ENCODE measurements at regions not wholly inside any gene's neighbourhood (a gene's known extent, or its start where the extent isn't known, plus 50 kb on each side); places are given as distances from the start of the nearest gene placed in this dataset.

DNA sequence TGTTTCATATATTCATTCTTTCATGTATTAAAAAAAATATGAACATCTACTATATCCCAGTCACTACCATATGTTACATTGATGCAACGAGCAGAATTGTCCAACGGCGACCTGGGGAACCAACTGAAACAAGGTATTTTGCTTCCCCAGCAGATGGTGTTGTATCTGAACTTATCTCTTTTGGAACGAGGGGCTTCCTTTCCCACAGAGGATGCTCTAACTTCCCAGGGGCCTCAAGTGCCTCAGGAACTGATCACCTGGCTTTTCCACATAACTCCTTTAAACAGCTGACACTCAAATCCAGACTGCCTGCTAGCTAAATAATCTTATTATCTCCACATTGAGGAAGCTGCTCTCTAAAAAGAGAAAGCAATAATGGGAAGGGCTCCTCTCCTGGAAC lies 259.3 kb downstream of the HTR7 start:
- FAIRE-seq, result no peak
- intact Hi-C loops (cut with micrococcal nuclease; ENCODE audit: unreplicated experiment), result no loop called here

More for the DNA sequence above, 259.3 kb downstream of the HTR7 start:
- Histone ChIP-seq H3K4me3 (replicated peaks in 1 of 3; ENCODE audit: insufficient read depth in 1 of 3, low read depth in 2 of 3, low read length in 3 of 3) (no peak overlapping the region), H3K9me3 (ENCODE audit: low read length) (no peaks in the 10 kb centered on the region), H3K4me2 (ENCODE audit: low read depth, low read length) (no peak overlapping the region), H3K27me3 (ENCODE audit: control insufficient read depth in 1 of 2, insufficient read depth in 2 of 2, low read length in 2 of 2) (no peaks in the 10 kb centered on the region; a peak in 1 of 5 replicates), H2AFZ (ENCODE audit: low read length) (no peak overlapping the region), H3K79me2 (ENCODE audit: insufficient read depth, low read length) (no peaks in the 10 kb centered on the region), H3K36me3 (replicated peaks in 1 of 2; ENCODE audit: control insufficient read depth in 1 of 2, insufficient read depth in 2 of 2, low read length in 2 of 2) (no peaks in the 10 kb centered on the region), H4K20me1 (ENCODE audit: insufficient read depth, low read length) (no peaks in the 10 kb centered on the region), H3K4me1 (ENCODE audit: insufficient read depth, low read length) (no peaks in the 10 kb centered on the region), H3K27ac (ENCODE audit: extremely low read length, insufficient read depth, low read length) (no peak overlapping the region), H3K9ac (ENCODE audit: insufficient read depth, low read depth, low read length) (no peak overlapping the region)
- ChIA-PET CTCF (ENCODE audit: low intra/inter-chr PET ratio, low total read pairs) (no interaction called here), POLR2A (no interaction called here)
- BruUV-seq (replicated peaks), result no TSS peak
- TF ChIP-seq CREM (IDR thresholded peaks at IDR 0.05) (no peak), CREM (CRISPR knock-in tag; IDR thresholded peaks at IDR 0.05) (no peak), REST (IDR thresholded peaks at IDR 0.05; ENCODE audit: borderline replicate concordance in 1 of 2, low read depth in 1 of 2, low read length in 2 of 2) (no peak), U2AF1 (optimal IDR thresholded peaks at IDR 0.05; ENCODE audit: low read depth, low read length) (no peak), GABPA (IDR thresholded peaks at IDR 0.05; ENCODE audit: low read depth, low read length) (no peak), GABPA (CRISPR knock-in tag; IDR thresholded peaks at IDR 0.05; ENCODE audit: low read depth) (no peak), ZBTB10 (CRISPR knock-in tag; IDR thresholded peaks at IDR 0.05; ENCODE audit: borderline replicate concordance) (no peak), ZNF160 (CRISPR knock-in tag; IDR thresholded peaks at IDR 0.05) (no peak), ZNF3 (CRISPR knock-in tag; IDR thresholded peaks at IDR 0.05) (no peak), GATAD1 (CRISPR knock-in tag; IDR thresholded peaks at IDR 0.05) (no peak)
- TF ChIP-seq, protein P1, sequence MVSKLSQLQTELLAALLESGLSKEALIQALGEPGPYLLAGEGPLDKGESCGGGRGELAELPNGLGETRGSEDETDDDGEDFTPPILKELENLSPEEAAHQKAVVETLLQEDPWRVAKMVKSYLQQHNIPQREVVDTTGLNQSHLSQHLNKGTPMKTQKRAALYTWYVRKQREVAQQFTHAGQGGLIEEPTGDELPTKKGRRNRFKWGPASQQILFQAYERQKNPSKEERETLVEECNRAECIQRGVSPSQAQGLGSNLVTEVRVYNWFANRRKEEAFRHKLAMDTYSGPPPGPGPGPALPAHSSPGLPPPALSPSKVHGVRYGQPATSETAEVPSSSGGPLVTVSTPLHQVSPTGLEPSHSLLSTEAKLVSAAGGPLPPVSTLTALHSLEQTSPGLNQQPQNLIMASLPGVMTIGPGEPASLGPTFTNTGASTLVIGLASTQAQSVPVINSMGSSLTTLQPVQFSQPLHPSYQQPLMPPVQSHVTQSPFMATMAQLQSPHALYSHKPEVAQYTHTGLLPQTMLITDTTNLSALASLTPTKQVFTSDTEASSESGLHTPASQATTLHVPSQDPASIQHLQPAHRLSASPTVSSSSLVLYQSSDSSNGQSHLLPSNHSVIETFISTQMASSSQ (IDR thresholded peaks at IDR 0.05; ENCODE audit: low read depth), result no peak
- TF ChIP-seq, protein P1 (CRISPR knock-in tag; IDR thresholded peaks at IDR 0.05; ENCODE audit: borderline replicate concordance), result no peak
- DNase-seq (ENCODE audit: low spot score) (no peak), ATAC-seq (no peak)
- in situ Hi-C loops (cut with HindIII; ENCODE audit: extremely low pct_ligation_motif_present, low pct_unique_long_range_greater_than_20kb), result no loop called here
- WGBS (ENCODE audit: low lambda C conversion rate), result 1% methylated on average over 4 of the region's 4 CpGs

Measured in HepG2 (cell line).